Prostate gland (tissue), 2 donors: ENCODE measurements at regions not wholly inside any gene's neighbourhood (a gene's known extent, or its start where the extent isn't known, plus 50 kb on each side); places are given as distances from the start of the nearest gene placed in this dataset.

Source experiments
- DNase-seq: peaks from one replicate; pipeline ENCODE4 v3.0.0-alpha.2; 2019; ENCODE audit warnings: low spot score
- H3K27ac ChIP-seq, 2 donors: fragments of 200-600 bp; sonication (generic); 2 replicates each; pipeline ENCODE4 v1.5.1; 2017 to 2019
- H3K27me3 ChIP-seq: fragments of 200-600 bp; sonication (generic); replicated peaks from 2 replicates; pipeline ENCODE4 v1.5.1; 2019; ENCODE audit not compliant: insufficient read depth
- H3K36me3 ChIP-seq, 2 donors: fragments of 200-600 bp; sonication (generic); 1 replicate in 1 of 2; 2 replicates in 1 of 2; pipeline versions ENCODE4 v1.5.1 to v1.8.1; 2017 to 2019
- H3K4me1 ChIP-seq: fragments of 200-600 bp; sonication (generic); replicated peaks from 2 replicates; pipeline ENCODE4 v1.5.1; 2019
- H3K4me3 ChIP-seq, 2 donors: fragments of 200-600 bp; sonication (generic); 2 replicates each; pipeline ENCODE4 v1.5.1; 2017 to 2019
- H3K9me3 ChIP-seq: fragments of 200-600 bp; sonication (generic); 2 replicates; pipeline ENCODE4 v1.5.1; 2017
- CTCF ChIP-seq, 4 experiments: fragments of 200-600 bp in 2 of 4; fragments of 450-650 bp in 2 of 4; sonication (generic) in 2 of 4; IDR thresholded peaks; 1 replicate in 3 of 4; 2 replicates in 1 of 4; pipeline ENCODE4 v1.5.1; 2016 to 2019; ENCODE audit warnings: antibody characterized with exemption in 4 of 4, mild to moderate bottlenecking in 2 of 4, moderate library complexity in 2 of 4
- POLR2A ChIP-seq: fragments of 450-650 bp; IDR thresholded peaks from one replicate; pipeline ENCODE4 v1.6.1; 2016; ENCODE audit warnings: antibody characterized with exemption, mild to moderate bottlenecking
- POLR2AphosphoS5 ChIP-seq: sonication (generic); formaldehyde crosslinking; IDR thresholded peaks from one replicate; pipeline ENCODE4 v1.6.1; 2017; ENCODE audit warnings: antibody characterized with exemption
- WGBS: methylation state at CpG from one replicate; pipeline ENCODE4 v1.1.5; 2018; 5-methylcytosine and 5-hydroxymethylcytosine counted together
- intact Hi-C: fragments of 100-400 bp; cut with DNase I; formaldehyde crosslinking; loops from one replicate; pipeline ENCODE4 v1.14.2; 2022

GRCh38 chr22:48342732-48343131 is 1484.9 kb downstream of the BRD1 start:
- WGBS: 93% methylated on average over 4 of the region's 4 CpGs
- intact Hi-C loops: no loop called here
- DNase-seq: no peak

GRCh38 chr22:48342016-48342415 is 1485.7 kb downstream of the BRD1 start:
- Histone ChIP-seq H3K36me3 (no peaks in the 10 kb centered on the region), H3K9me3 (no peaks in the 10 kb centered on the region), H3K27me3 (peaks cover 7% of the 10 kb centered on the region), H3K27ac (no peak overlapping the region), H3K4me3 (no peak overlapping the region), H3K4me1 (no peaks in the 10 kb centered on the region)
- WGBS: 88% methylated on average over 16 of the region's 16 CpGs
- intact Hi-C loops: no loop called here
- TF ChIP-seq POLR2AphosphoS5 (no peak), POLR2A (no peak), CTCF (IDR thresholded peaks at IDR 0.05) (no peak)
- DNase-seq: no peak

More at GRCh38 chr22:48342732-48343131, 1484.9 kb downstream of the BRD1 start:
- no peak overlapping the region for H3K4me3 ChIP-seq
- peaks cover 8% of the 10 kb centered on the region for H3K27me3 ChIP-seq
- TF ChIP-seq POLR2AphosphoS5 (no peak), CTCF (IDR thresholded peaks at IDR 0.05) (no peak), POLR2A (no peak)
- H3K36me3 ChIP-seq: no peaks in the 10 kb centered on the region
- no peak overlapping the region for H3K27ac ChIP-seq
- no peaks in the 10 kb centered on the region for H3K4me1 ChIP-seq
- H3K9me3 ChIP-seq: no peaks in the 10 kb centered on the region

GRCh38 chr22:48340727-48341709 is 1486.7 kb downstream of the BRD1 start:
- WGBS: 38% methylated on average over 29 of the region's 29 CpGs
- DNase-seq: no peak
- H3K27ac ChIP-seq: no peak overlapping the region
- no peaks in the 10 kb centered on the region for H3K36me3 ChIP-seq
- TF ChIP-seq POLR2A: no peak
- intact Hi-C loops: no loop called here
- peaks cover 2% of the 10 kb centered on the region for H3K27me3 ChIP-seq
- no peaks in the 10 kb centered on the region for H3K9me3 ChIP-seq
- no peak overlapping the region for H3K4me3 ChIP-seq
- H3K4me1 ChIP-seq: no peaks in the 10 kb centered on the region

- Histone ChIP-seq H3K27me3 (peaks cover 2% of the 10 kb centered on the region), H3K9me3 (no peaks in the 10 kb centered on the region), H3K4me3 (no peak overlapping the region), H3K36me3 (no peaks in the 10 kb centered on the region), H3K4me1 (no peaks in the 10 kb centered on the region), H3K27ac (no peak overlapping the region)
- DNase-seq: no peak
- intact Hi-C loops: no loop called here
- no peak for TF ChIP-seq POLR2AphosphoS5
- no peak for TF ChIP-seq CTCF (IDR thresholded peaks at IDR 0.05)
- TF ChIP-seq POLR2A: no peak
- 85% methylated on average over 10 of the region's 10 CpGs for WGBS
These were observed 1487.5 kb downstream of the BRD1 start for GRCh38 chr22:48340191-48340590.

GRCh38 chr22:48338793-48339705 is 1488.6 kb downstream of the BRD1 start:
- H3K27me3 ChIP-seq: peaks cover 2% of the 10 kb centered on the region
- H3K9me3 ChIP-seq: no peaks in the 10 kb centered on the region
- H3K4me3 ChIP-seq: no peak overlapping the region
- no peaks in the 10 kb centered on the region for H3K36me3 ChIP-seq
- DNase-seq: no peak
- 84% methylated on average over 18 of the region's 20 CpGs for WGBS
- H3K4me1 ChIP-seq: no peaks in the 10 kb centered on the region
- H3K27ac ChIP-seq: no peak overlapping the region
- intact Hi-C loops: loop anchor here (10.0 kb wide), 1 partner anchor 56 kb away; no protein-coding TSS in a partner anchor
- TF ChIP-seq POLR2A: no peak
- no peak for TF ChIP-seq CTCF (IDR thresholded peaks at IDR 0.05)
- no peak for TF ChIP-seq POLR2AphosphoS5
